K562 (cell line): ENCODE measurements at regions not wholly inside any gene's neighbourhood (a gene's known extent, or its start where the extent isn't known, plus 50 kb on each side); places are given as distances from the start of the nearest gene placed in this dataset.

Experiments used
- ATAC-seq: fragments of 200-7000 bp; cut with Tn5 transposase; 3 replicates; pipeline ENCODE4 v1.9.1; 2020; ENCODE audit warnings: moderate library complexity
- BruUV-seq: library from RNA; stranded (reverse); fragments of 400-500 nt; replicated peaks from 2 replicates; lab custom pipeline; 2021; lab: Mats Ljungman, UMichigan
- CTCF ChIA-PET: fragments of 300-600 bp; formaldehyde crosslinking; extraction: SDS; loops from one replicate; lab custom pipeline; 2021; ENCODE audit warnings: low intra/inter-chr PET ratio; lab: Yijun Ruan, JAX
- POLR2A ChIA-PET: fragments of 300-600, 350-650 bp; sonication (Branson Sonifier 250); formaldehyde crosslinking; extraction: SDS; loops from one replicate; lab custom pipeline; 2021; ENCODE audit warnings: antibody characterized with exemption, inconsistent platforms; lab: Yijun Ruan, JAX
- DNase-seq, 4 experiments: peaks; one replicate each; pipeline versions ENCODE4 v3.0.0 to v3.0.0-alpha.2; 2011 to 2018; ENCODE audit warnings: low spot score in 3 of 4, mixed read lengths in 3 of 4; ENCODE audit errors: extremely low read depth in 1 of 4
- FAIRE-seq: peaks from 2 replicates; lab custom pipeline; 2011; peaks lifted over from hg19 to GRCh38; lab: Jason Lieb, UNC
- H2AFZ ChIP-seq: 2 replicates; pipeline ENCODE4 v1.6.0; 2011; ENCODE audit warnings: low read depth, low read length, control low read depth, inconsistent platforms
- H3K27ac ChIP-seq: fragments of 200-600 bp; 3 replicates; pipeline ENCODE4 v1.8.0; 2011; ENCODE audit warnings: low read depth, mild to moderate bottlenecking, control low read depth, inconsistent platforms, low read length, moderate library complexity, mixed read lengths; ENCODE audit errors: extremely low read depth
- H3K27me3 ChIP-seq, 2 experiments: fragments of 300-600 bp in 1 of 2; 2 replicates in 1 of 2; 3 replicates in 1 of 2; pipeline versions ENCODE4 v1.6.0 to v1.8.0; 2011; ENCODE audit warnings: inconsistent platforms in 2 of 2, low read length in 2 of 2, mild to moderate bottlenecking in 1 of 2, mixed read lengths in 1 of 2, moderate library complexity in 1 of 2; ENCODE audit not compliant: control insufficient read depth in 2 of 2, insufficient read depth in 2 of 2
- H3K36me3 ChIP-seq: fragments of 300-600 bp; 3 replicates; pipeline ENCODE4 v1.8.0; 2011; ENCODE audit warnings: mild to moderate bottlenecking, low read length, inconsistent platforms; ENCODE audit not compliant: control insufficient read depth, insufficient read depth
- H3K4me1 ChIP-seq, 2 experiments: fragments of 200-600 bp in 1 of 2; replicated peaks in 1 of 2; 2 replicates in 1 of 2; 3 replicates in 1 of 2; pipeline versions ENCODE4 v1.5.1 to v1.8.0; 2011; ENCODE audit warnings: inconsistent platforms in 2 of 2, low read length in 2 of 2, mild to moderate bottlenecking in 1 of 2, mixed read lengths in 1 of 2, moderate library complexity in 1 of 2; ENCODE audit not compliant: control insufficient read depth in 2 of 2, insufficient read depth in 2 of 2
- H3K4me2 ChIP-seq: 2 replicates; pipeline ENCODE4 v1.6.1; 2011; ENCODE audit warnings: low read length, control low read depth, inconsistent platforms, mixed read lengths; ENCODE audit not compliant: insufficient read depth
- H3K4me3 ChIP-seq: fragments of 200-600 bp; sonication (generic), shearing (Covaris generic); 2 replicates; pipeline ENCODE4 v1.5.1; 2016; ENCODE audit warnings: control low read depth, inconsistent platforms
- H3K79me2 ChIP-seq: fragments of 200-600 bp; 3 replicates; pipeline ENCODE4 v1.8.0; 2011; ENCODE audit warnings: low read length, inconsistent platforms; ENCODE audit not compliant: control insufficient read depth, insufficient read depth
- H3K9ac ChIP-seq, 2 experiments: 2 replicates each; pipeline versions ENCODE4 v1.6.0 to v1.6.1; 2011; ENCODE audit warnings: low read depth in 2 of 2, low read length in 2 of 2, control low read depth in 1 of 2, inconsistent platforms in 1 of 2, mild to moderate bottlenecking in 1 of 2, mixed read lengths in 1 of 2; ENCODE audit not compliant: insufficient read depth in 1 of 2
- H3K9me1 ChIP-seq: one replicate; pipeline ENCODE4 v1.6.0; 2011; ENCODE audit warnings: inconsistent platforms, mild to moderate bottlenecking, low read length, moderate library complexity; ENCODE audit not compliant: control insufficient read depth, insufficient read depth
- H3K9me3 ChIP-seq: replicated peaks from 2 replicates; pipeline ENCODE4 v1.5.1; 2011; ENCODE audit warnings: low read depth, low read length, inconsistent platforms; ENCODE audit not compliant: control insufficient read depth, insufficient read depth
- H4K20me1 ChIP-seq: replicated peaks from 2 replicates; pipeline ENCODE4 v1.6.1; 2011; ENCODE audit warnings: low read length, inconsistent platforms, mixed read lengths; ENCODE audit not compliant: control insufficient read depth, insufficient read depth
- CHAMP1 ChIP-seq: fragments of 450-650 bp; IDR thresholded peaks from 2 replicates; pipeline ENCODE4 v1.6.1; 2016; ENCODE audit warnings: mild to moderate bottlenecking
- HCFC1 ChIP-seq: IDR thresholded peaks from 2 replicates; pipeline ENCODE4 v1.6.1; 2012; ENCODE audit warnings: low read depth, low read length, improper control_type of control experiment
- HMGN3 ChIP-seq: IDR thresholded peaks from 2 replicates; pipeline ENCODE4 v1.6.1; 2011; ENCODE audit warnings: borderline replicate concordance, low read depth, mild to moderate bottlenecking, mixed read lengths, low read length; ENCODE audit not compliant: insufficient read length; ENCODE audit errors: extremely low read depth
- KDM1A ChIP-seq, 2 experiments: fragments of 450-650 bp; IDR thresholded peaks; 2 replicates each; pipeline ENCODE4 v1.6.1; 2016; ENCODE audit warnings: mild to moderate bottlenecking in 2 of 2
- LARP7 ChIP-seq: fragments of 450-650 bp; IDR thresholded peaks from 2 replicates; pipeline ENCODE4 v1.6.1; 2016
- NFIX ChIP-seq: fragments of 250-450 bp; sonication (Bioruptor Pico); IDR thresholded peaks from 2 replicates; pipeline ENCODE4 v1.4.0; 2020; ENCODE audit warnings: low read depth, mild to moderate bottlenecking, moderate library complexity
- SUPT5H ChIP-seq: fragments of 450-650 bp; IDR thresholded peaks from 2 replicates; pipeline ENCODE4 v1.6.1; 2016
- TAF7 ChIP-seq: fragments of 450-650 bp; IDR thresholded peaks from 2 replicates; pipeline ENCODE4 v1.6.1; 2016; ENCODE audit warnings: missing genetic modification characterization, missing compliant biosample characterization
- TFAM ChIP-seq: fragments of 250-450 bp; sonication (Bioruptor Pico); conservative IDR thresholded peaks from 2 replicates; pipeline ENCODE4 v1.5.0; 2021; ENCODE audit warnings: mild to moderate bottlenecking, moderate library complexity
- U2AF1 ChIP-seq: fragments of 200-400 bp; formaldehyde crosslinking; optimal IDR thresholded peaks from 2 replicates; pipeline ENCODE3; 2017; ENCODE audit warnings: mild to moderate bottlenecking, low read depth, low read length, moderate library complexity
- ZBTB40 ChIP-seq, 2 experiments: fragments of 450-650 bp in 1 of 2; sonication (generic) in 1 of 2; formaldehyde crosslinking in 1 of 2; IDR thresholded peaks; 2 replicates each; pipeline versions ENCODE4 v1.7.1 to v1.9.0; 2016 to 2022; ENCODE audit warnings: inconsistent platforms in 1 of 2, mild to moderate bottlenecking in 1 of 2, missing genetic modification reagents in 1 of 2
- ZBTB8A ChIP-seq: fragments of 450-650 bp; IDR thresholded peaks from 2 replicates; pipeline ENCODE4 v1.6.1; 2018; ENCODE audit warnings: mild to moderate bottlenecking, moderate library complexity; ENCODE audit not compliant: partially characterized antibody
- WGBS: fragments of 100-300 bp; shearing (Covaris generic); methylation state at CpG from one replicate; pipeline ENCODE4 v1.1.6; 2016; ENCODE audit warnings: low coverage, mixed read lengths; ENCODE audit not compliant: insufficient coverage; ENCODE audit errors: missing lambda C conversion rate; 5-methylcytosine and 5-hydroxymethylcytosine counted together
- in situ Hi-C: fragments of 300-500 bp; cut with MboI; formaldehyde crosslinking; loops from 4 replicates; pipeline ENCODE4 v1.15.0; 2018; ENCODE audit warnings: inconsistent platforms, mixed read lengths
- intact Hi-C: fragments of 100-400 bp; cut with micrococcal nuclease; formaldehyde crosslinking; loops from 2 replicates; pipeline ENCODE4 v1.14.2; 2022

GRCh38 chr4:24677909-24678308, 93.6 kb upstream of the DHX15 start:
- ChIA-PET POLR2A (no interaction called here), CTCF (no interaction called here)
- no peaks in the 10 kb centered on the region for H3K9me1 ChIP-seq
- no peak overlapping the region for H3K9ac ChIP-seq
- no peaks in the 10 kb centered on the region for H4K20me1 ChIP-seq
- intact Hi-C loops (no loop called here), in situ Hi-C loops (no loop called here)
- H3K4me3 ChIP-seq, result no peak overlapping the region
- H3K27me3 ChIP-seq, result peaks cover 3 to 7% of the 10 kb centered on the region in 2 experiments; a peak in 3 of 5 replicates
- ATAC-seq, result no peak
- FAIRE-seq, result no peak
- whole genome bisulfite sequencing, result 2% methylated on average over 4 of the region's 4 CpGs
- H3K27ac ChIP-seq, result no peak overlapping the region
- H3K4me1 ChIP-seq, result no peaks in the 10 kb centered on the region
- no peaks in the 10 kb centered on the region for H3K9me3 ChIP-seq
- BruUV-seq, result no TSS peak
- DNase-seq, result no peak
- H3K4me2 ChIP-seq, result no peak overlapping the region
- no peaks in the 10 kb centered on the region for H3K36me3 ChIP-seq
- H3K79me2 ChIP-seq, result no peaks in the 10 kb centered on the region
- H2AFZ ChIP-seq, result no peak overlapping the region
- no peak for TF ChIP-seq HMGN3
- no peak for TF ChIP-seq SUPT5H
- TF ChIP-seq LARP7, result no peak
- TF ChIP-seq HCFC1, result no peak
- TF ChIP-seq ZBTB40 (IDR thresholded peaks at IDR 0.05), result no peak
- no peak for TF ChIP-seq ZBTB40 (CRISPR knock-in tag; IDR thresholded peaks at IDR 0.05)
- no peak for TF ChIP-seq U2AF1
- TF ChIP-seq ZBTB8A, result no peak
- no peak for TF ChIP-seq CHAMP1
- TF ChIP-seq KDM1A (IDR thresholded peaks at IDR 0.05), result no peak
- TF ChIP-seq TAF7, result no peak
- TF ChIP-seq NFIX (CRISPR knock-in tag), result no peak
- no peak for TF ChIP-seq TFAM (CRISPR knock-in tag)
